K562 (cell line): ENCODE measurements at regions not wholly inside any gene's neighbourhood (a gene's known extent, or its start where the extent isn't known, plus 50 kb on each side); places are given as distances from the start of the nearest gene placed in this dataset.

ENCODE experiments used
- ATAC-seq: fragments of 200-7000 bp; cut with Tn5 transposase; 3 replicates; pipeline ENCODE4 v1.9.1; 2020; ENCODE audit warnings: moderate library complexity
- BruUV-seq: library from RNA; stranded (reverse); fragments of 400-500 nt; replicated peaks from 2 replicates; lab custom pipeline; 2021; lab: Mats Ljungman, UMichigan
- CTCF ChIA-PET: fragments of 300-600 bp; formaldehyde crosslinking; extraction: SDS; loops from one replicate; lab custom pipeline; 2021; ENCODE audit warnings: low intra/inter-chr PET ratio; lab: Yijun Ruan, JAX
- POLR2A ChIA-PET: fragments of 300-600, 350-650 bp; sonication (Branson Sonifier 250); formaldehyde crosslinking; extraction: SDS; loops from one replicate; lab custom pipeline; 2021; ENCODE audit warnings: antibody characterized with exemption, inconsistent platforms; lab: Yijun Ruan, JAX
- DNase-seq, 4 experiments: peaks; one replicate each; pipeline versions ENCODE4 v3.0.0 to v3.0.0-alpha.2; 2011 to 2018; ENCODE audit warnings: low spot score in 3 of 4, mixed read lengths in 3 of 4; ENCODE audit errors: extremely low read depth in 1 of 4
- FAIRE-seq: peaks from 2 replicates; lab custom pipeline; 2011; peaks lifted over from hg19 to GRCh38; lab: Jason Lieb, UNC
- H2AFZ ChIP-seq: 2 replicates; pipeline ENCODE4 v1.6.0; 2011; ENCODE audit warnings: low read depth, low read length, control low read depth, inconsistent platforms
- H3K27ac ChIP-seq: fragments of 200-600 bp; 3 replicates; pipeline ENCODE4 v1.8.0; 2011; ENCODE audit warnings: low read depth, mild to moderate bottlenecking, control low read depth, inconsistent platforms, low read length, moderate library complexity, mixed read lengths; ENCODE audit errors: extremely low read depth
- H3K27me3 ChIP-seq, 2 experiments: fragments of 300-600 bp in 1 of 2; 2 replicates in 1 of 2; 3 replicates in 1 of 2; pipeline versions ENCODE4 v1.6.0 to v1.8.0; 2011; ENCODE audit warnings: inconsistent platforms in 2 of 2, low read length in 2 of 2, mild to moderate bottlenecking in 1 of 2, mixed read lengths in 1 of 2, moderate library complexity in 1 of 2; ENCODE audit not compliant: control insufficient read depth in 2 of 2, insufficient read depth in 2 of 2
- H3K36me3 ChIP-seq: fragments of 300-600 bp; 3 replicates; pipeline ENCODE4 v1.8.0; 2011; ENCODE audit warnings: mild to moderate bottlenecking, low read length, inconsistent platforms; ENCODE audit not compliant: control insufficient read depth, insufficient read depth
- H3K4me1 ChIP-seq, 2 experiments: fragments of 200-600 bp in 1 of 2; replicated peaks in 1 of 2; 2 replicates in 1 of 2; 3 replicates in 1 of 2; pipeline versions ENCODE4 v1.5.1 to v1.8.0; 2011; ENCODE audit warnings: inconsistent platforms in 2 of 2, low read length in 2 of 2, mild to moderate bottlenecking in 1 of 2, mixed read lengths in 1 of 2, moderate library complexity in 1 of 2; ENCODE audit not compliant: control insufficient read depth in 2 of 2, insufficient read depth in 2 of 2
- H3K4me2 ChIP-seq: 2 replicates; pipeline ENCODE4 v1.6.1; 2011; ENCODE audit warnings: low read length, control low read depth, inconsistent platforms, mixed read lengths; ENCODE audit not compliant: insufficient read depth
- H3K4me3 ChIP-seq: fragments of 200-600 bp; sonication (generic), shearing (Covaris generic); 2 replicates; pipeline ENCODE4 v1.5.1; 2016; ENCODE audit warnings: control low read depth, inconsistent platforms
- H3K79me2 ChIP-seq: fragments of 200-600 bp; 3 replicates; pipeline ENCODE4 v1.8.0; 2011; ENCODE audit warnings: low read length, inconsistent platforms; ENCODE audit not compliant: control insufficient read depth, insufficient read depth
- H3K9ac ChIP-seq, 2 experiments: 2 replicates each; pipeline versions ENCODE4 v1.6.0 to v1.6.1; 2011; ENCODE audit warnings: low read depth in 2 of 2, low read length in 2 of 2, control low read depth in 1 of 2, inconsistent platforms in 1 of 2, mild to moderate bottlenecking in 1 of 2, mixed read lengths in 1 of 2; ENCODE audit not compliant: insufficient read depth in 1 of 2
- H3K9me1 ChIP-seq: one replicate; pipeline ENCODE4 v1.6.0; 2011; ENCODE audit warnings: inconsistent platforms, mild to moderate bottlenecking, low read length, moderate library complexity; ENCODE audit not compliant: control insufficient read depth, insufficient read depth
- H3K9me3 ChIP-seq: replicated peaks from 2 replicates; pipeline ENCODE4 v1.5.1; 2011; ENCODE audit warnings: low read depth, low read length, inconsistent platforms; ENCODE audit not compliant: control insufficient read depth, insufficient read depth
- H4K20me1 ChIP-seq: replicated peaks from 2 replicates; pipeline ENCODE4 v1.6.1; 2011; ENCODE audit warnings: low read length, inconsistent platforms, mixed read lengths; ENCODE audit not compliant: control insufficient read depth, insufficient read depth
- EGR1 ChIP-seq: fragments of 450-650 bp; conservative IDR thresholded peaks from 2 replicates; pipeline ENCODE4 v1.6.1; 2017; ENCODE audit warnings: mild to moderate bottlenecking
- GTF3C2 ChIP-seq: IDR thresholded peaks from 3 replicates; pipeline ENCODE4 v1.6.1; 2011; ENCODE audit warnings: borderline replicate concordance, mild to moderate bottlenecking, moderate library complexity; ENCODE audit not compliant: insufficient read length; ENCODE audit errors: extremely low read depth
- MGA ChIP-seq: fragments of 450-650 bp; IDR thresholded peaks from 2 replicates; pipeline ENCODE4 v1.6.1; 2016; ENCODE audit warnings: mild to moderate bottlenecking, moderate library complexity
- MTF1 ChIP-seq: fragments of 250-450 bp; sonication (Bioruptor Pico); IDR thresholded peaks from 2 replicates; pipeline ENCODE4 v1.9.0; 2021; ENCODE audit warnings: moderate library complexity, mild to moderate bottlenecking, inconsistent platforms, borderline replicate concordance
- NFE2 ChIP-seq: IDR thresholded peaks from 2 replicates; pipeline ENCODE4 v1.6.1; 2014; ENCODE audit warnings: antibody characterized with exemption, low read depth
- ZNF239 ChIP-seq: fragments of 250-450 bp; sonication (Bioruptor Pico); IDR thresholded peaks from 2 replicates; pipeline ENCODE4 v1.4.0; 2020; ENCODE audit warnings: mild to moderate bottlenecking
- ZNF311 ChIP-seq: fragments of 250-450 bp; sonication (Bioruptor Pico); IDR thresholded peaks from 2 replicates; pipeline ENCODE4 v1.4.0; 2020; ENCODE audit warnings: mild to moderate bottlenecking, moderate library complexity
- ZNF707 ChIP-seq: fragments of 250-450 bp; sonication (Bioruptor Pico); conservative IDR thresholded peaks from 2 replicates; pipeline ENCODE4 v1.8.0; 2022; ENCODE audit warnings: inconsistent platforms, mild to moderate bottlenecking, moderate library complexity
- WGBS: fragments of 100-300 bp; shearing (Covaris generic); methylation state at CpG from one replicate; pipeline ENCODE4 v1.1.6; 2016; ENCODE audit warnings: low coverage, mixed read lengths; ENCODE audit not compliant: insufficient coverage; ENCODE audit errors: missing lambda C conversion rate; 5-methylcytosine and 5-hydroxymethylcytosine counted together
- in situ Hi-C: fragments of 300-500 bp; cut with MboI; formaldehyde crosslinking; loops from 4 replicates; pipeline ENCODE4 v1.15.0; 2018; ENCODE audit warnings: inconsistent platforms, mixed read lengths
- intact Hi-C: fragments of 100-400 bp; cut with micrococcal nuclease; formaldehyde crosslinking; loops from 2 replicates; pipeline ENCODE4 v1.14.2; 2022

- WGBS, result 6% methylated on average over 4 of the region's 4 CpGs
- in situ Hi-C loops, result loop anchor here (10.0 kb wide), 1 partner anchor 519 kb away; no protein-coding TSS in a partner anchor
- TF ChIP-seq NFE2 (peak; percentile 20; the same call in 1 of the 2 replicates), ZNF239 (CRISPR knock-in tag) (no peak), ZNF707 (CRISPR knock-in tag) (no peak), ZNF311 (CRISPR knock-in tag) (no peak), GTF3C2 (no peak), EGR1 (peak; percentile 25; the same call in 1 of the 2 replicates), MGA (0 out of 2 replicates have a peak, but pooled peaks have one; percentile 15), MTF1 (CRISPR knock-in tag) (no peak)
Observed at GRCh38 chr6:154673919-154674318, 59.3 kb upstream of the SCAF8 start.

More at GRCh38 chr6:154673919-154674318, 59.3 kb upstream of the SCAF8 start:
- H3K9me3 ChIP-seq, result no peaks in the 10 kb centered on the region
- BruUV-seq, result no TSS peak
- no peaks in the 10 kb centered on the region for H4K20me1 ChIP-seq
- intact Hi-C loops, result no loop called here
- 0 out of 2 replicates have a peak overlapping the region, but pooled peaks have one; percentile 16 for H3K4me2 ChIP-seq
- H3K9ac ChIP-seq, result no peak overlapping the region
- no peaks in the 10 kb centered on the region for H3K36me3 ChIP-seq
- H2AFZ ChIP-seq, result no peak overlapping the region; the same call in 1 of the 2 replicates
- DNase-seq, result peak in 2 of 4 experiments; percentile 21 to 43
- CTCF ChIA-PET, result no interaction called here
- no peaks in the 10 kb centered on the region for H3K79me2 ChIP-seq
- POLR2A ChIA-PET, result interaction anchor here (0.7 kb wide), 1 partner anchor 1770 kb away, joined by 3 read pairs; no protein-coding TSS in a partner anchor
- ATAC-seq, result peak; percentile 11; the same call in 1 of the 3 replicates
- peak; percentile 15 for FAIRE-seq
- no peak overlapping the region for H3K4me3 ChIP-seq
- peaks cover 0 to 11% of the 10 kb centered on the region in 2 experiments; a peak in 3 of 5 replicates for H3K27me3 ChIP-seq
- no peaks in the 10 kb centered on the region for H3K9me1 ChIP-seq
- no peak overlapping the region for H3K27ac ChIP-seq
- H3K4me1 ChIP-seq, result no peaks in the 10 kb centered on the region; a peak in 1 of 5 replicates
